Right lobe of liver (tissue), 4 donors: ENCODE measurements at regions not wholly inside any gene's neighbourhood (a gene's known extent, or its start where the extent isn't known, plus 50 kb on each side); places are given as distances from the start of the nearest gene placed in this dataset.

Experiments used
- CTCF ChIP-seq, 4 donors: fragments of 200-600 bp in 3 of 4; fragments of 450-650 bp in 1 of 4; IDR thresholded peaks; one replicate each; pipeline versions ENCODE4 v1.5.1 to v1.8.0; 2016 to 2022; ENCODE audit warnings: antibody characterized with exemption in 4 of 4, mild to moderate bottlenecking in 2 of 4
- POLR2A ChIP-seq: fragments of 450-650 bp; IDR thresholded peaks from one replicate; pipeline ENCODE4 v1.6.1; 2017; ENCODE audit warnings: antibody characterized with exemption, mild to moderate bottlenecking
- donor health status: DM: no; HTN: no; CAD: no.
- donor health status: DM: no; HTN: no; CAD: no.
- donor health status: DM: no; HTN: yes; CAD: no.

GRCh38 chr18:78049281-78049680 is 799.6 kb downstream of the GALR1 start:
- no peak for TF ChIP-seq CTCF (IDR thresholded peaks at IDR 0.05)
- no peak for TF ChIP-seq POLR2A
